ENCODE measurements at regions not wholly inside any gene's neighbourhood (a gene's known extent, or its start where the extent isn't known, plus 50 kb on each side); places are given as distances from the start of the nearest gene placed in this dataset.

DNA sequence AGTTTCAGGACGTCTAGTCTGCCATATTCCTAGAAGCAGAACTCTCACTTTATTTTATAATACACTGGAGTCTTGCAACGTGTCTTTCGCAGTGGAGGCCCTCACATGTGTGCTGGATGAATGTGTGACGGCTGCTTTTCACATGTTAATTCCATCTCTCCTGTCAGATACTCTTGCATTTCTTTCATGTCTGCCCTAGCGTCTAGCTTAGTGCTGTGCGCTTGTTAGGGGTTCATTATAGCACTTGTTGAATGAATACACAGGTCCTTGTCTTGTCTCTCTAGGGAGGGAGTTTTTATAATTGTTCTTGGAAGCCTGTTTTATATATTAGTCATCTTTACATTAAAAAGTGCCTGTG, 94.4 kb downstream of the MAP3K8 start:
- TF ChIP-seq CTCF (IDR thresholded peaks at IDR 0.05) (no peak), POLR2A (IDR thresholded peaks at IDR 0.05) (no peak)
